Panc1 (cell line): ENCODE measurements at regions not wholly inside any gene's neighbourhood (a gene's known extent, or its start where the extent isn't known, plus 50 kb on each side); places are given as distances from the start of the nearest gene placed in this dataset.

Experiments
- ATAC-seq: fragments of 200-7000 bp; cut with Tn5 transposase; 2 replicates; pipeline ENCODE4 v1.9.1; 2020; ENCODE audit warnings: mild to moderate bottlenecking, moderate library complexity
- BruUV-seq: library from RNA; stranded (reverse); fragments of 400-500 nt; replicated peaks from 2 replicates; lab custom pipeline; 2021; lab: Mats Ljungman, UMichigan
- CTCF ChIA-PET: fragments of 300-600 bp; sonication (Branson Sonifier 250); formaldehyde crosslinking; loops from one replicate; lab custom pipeline; 2022; ENCODE audit warnings: antibody characterized with exemption; lab: Charles Lee
- POLR2A ChIA-PET: fragments of 300-600 bp; sonication (Branson Sonifier 250); formaldehyde crosslinking; loops from one replicate; lab custom pipeline; 2022; ENCODE audit warnings: antibody characterized with exemption; lab: Charles Lee
- DNase-seq: peaks from one replicate; pipeline ENCODE4 v3.0.0-alpha.2; 2010; ENCODE audit warnings: low read depth, low spot score
- H3K27ac ChIP-seq: 2 replicates; pipeline ENCODE4 v1.5.1; 2011; ENCODE audit warnings: mild to moderate bottlenecking, low read length, inconsistent platforms
- H3K27me3 ChIP-seq: fragments of 200-500 bp; sonication (Bioruptor generic); 2 replicates; pipeline ENCODE4 v1.6.0; 2014; ENCODE audit warnings: low read length, inconsistent platforms; ENCODE audit not compliant: control insufficient read depth, insufficient read depth
- H3K36me3 ChIP-seq: fragments of 200-500 bp; sonication (Bioruptor generic); 2 replicates; pipeline ENCODE4 v1.5.1; 2014; ENCODE audit warnings: inconsistent platforms, mild to moderate bottlenecking, low read length, moderate library complexity; ENCODE audit not compliant: control insufficient read depth, insufficient read depth
- H3K4me1 ChIP-seq: 2 replicates; pipeline ENCODE4 v1.5.1; 2011; ENCODE audit warnings: inconsistent platforms, mild to moderate bottlenecking, low read length, moderate library complexity; ENCODE audit not compliant: control insufficient read depth, insufficient read depth
- H3K4me3 ChIP-seq, 2 experiments: 2 replicates each; pipeline ENCODE4 v1.5.1; 2011 to 2012; ENCODE audit warnings: low read depth in 2 of 2, low read length in 2 of 2, mild to moderate bottlenecking in 2 of 2, inconsistent platforms in 1 of 2, moderate library complexity in 1 of 2
- H3K9me3 ChIP-seq: fragments of 200-500 bp; sonication (Bioruptor generic); 2 replicates; pipeline ENCODE4 v1.5.1; 2014; ENCODE audit warnings: low read depth, mild to moderate bottlenecking, inconsistent platforms, low read length, moderate library complexity; ENCODE audit not compliant: control insufficient read depth, insufficient read depth
- CTCF ChIP-seq: fragments of 450-650 bp; IDR thresholded peaks from 2 replicates; pipeline ENCODE4 v1.5.1; 2017; ENCODE audit warnings: mild to moderate bottlenecking
- POLR2AphosphoS5 ChIP-seq: IDR thresholded peaks from 2 replicates; pipeline ENCODE4 v1.6.1; 2012; ENCODE audit warnings: mild to moderate bottlenecking, low read depth, low read length, moderate library complexity
- REST ChIP-seq, 2 experiments: IDR thresholded peaks; 2 replicates each; pipeline ENCODE4 v1.6.1; 2011 to 2012; ENCODE audit warnings: low read depth in 2 of 2, control low read depth in 1 of 2, low read length in 1 of 2, mild to moderate bottlenecking in 1 of 2, moderate library complexity in 1 of 2; ENCODE audit not compliant: insufficient read depth in 1 of 2
- SIN3A ChIP-seq: IDR thresholded peaks from 2 replicates; pipeline ENCODE4 v1.6.1; 2012; ENCODE audit warnings: low read depth, mild to moderate bottlenecking, low read length, moderate library complexity, borderline replicate concordance; ENCODE audit not compliant: insufficient read depth
- TCF7L2 ChIP-seq: IDR thresholded peaks from 2 replicates; pipeline ENCODE4 v1.6.1; 2011; ENCODE audit warnings: mild to moderate bottlenecking, low read depth, low read length, inconsistent platforms
- in situ Hi-C: cut with HindIII; loops from 2 replicates; pipeline ENCODE4 v1.10.0; 2016; ENCODE audit warnings: low sequenced_read_pairs, low pct_unique_long_range_greater_than_20kb
- intact Hi-C: fragments of 100-400 bp; cut with micrococcal nuclease; formaldehyde crosslinking; loops from one replicate; pipeline ENCODE4 v1.10.0; 2022; ENCODE audit not compliant: unreplicated experiment

GRCh38 chr12:39011166-39011565 is 105.8 kb upstream of the CPNE8 start:
- no peaks in the 10 kb centered on the region for H3K27me3 ChIP-seq
- in situ Hi-C loops (no loop called here), intact Hi-C loops (no loop called here)
- no peak overlapping the region for H3K27ac ChIP-seq
- ATAC-seq = no peak
- no TSS peak for BruUV-seq
- TF ChIP-seq CTCF (no peak), TCF7L2 (no peak), POLR2AphosphoS5 (no peak), SIN3A (no peak), REST (IDR thresholded peaks at IDR 0.05; ENCODE audit: insufficient read depth in 1 of 2, low read depth in 2 of 2, low read length in 1 of 2) (no peak)
- no peak overlapping the region for H3K4me3 ChIP-seq
- POLR2A ChIA-PET = no interaction called here
- no peaks in the 10 kb centered on the region for H3K36me3 ChIP-seq
- no peak for DNase-seq
- CTCF ChIA-PET = no interaction called here
- no peaks in the 10 kb centered on the region for H3K4me1 ChIP-seq
- no peaks in the 10 kb centered on the region for H3K9me3 ChIP-seq

- BruUV-seq = no TSS peak
- TF ChIP-seq POLR2AphosphoS5 (no peak), CTCF (no peak), REST (IDR thresholded peaks at IDR 0.05; ENCODE audit: insufficient read depth in 1 of 2, low read depth in 2 of 2, low read length in 1 of 2) (no peak), TCF7L2 (no peak), SIN3A (no peak)
- intact Hi-C loops = no loop called here
- POLR2A ChIA-PET = no interaction called here
- Histone ChIP-seq H3K27ac (no peak overlapping the region), H3K9me3 (no peaks in the 10 kb centered on the region), H3K4me3 (no peak overlapping the region), H3K4me1 (no peaks in the 10 kb centered on the region), H3K36me3 (no peaks in the 10 kb centered on the region), H3K27me3 (no peaks in the 10 kb centered on the region)
- no peak for ATAC-seq
- CTCF ChIA-PET = no interaction called here
- no peak for DNase-seq
- in situ Hi-C loops = no loop called here
Observed at GRCh38 chr12:39010406-39010805, 105.0 kb upstream of the CPNE8 start.
